IPS DF 19.7 (cell line): ENCODE measurements at regions not wholly inside any gene's neighbourhood (a gene's known extent, or its start where the extent isn't known, plus 50 kb on each side); places are given as distances from the start of the nearest gene placed in this dataset.

ENCODE experiments used
- DNase-seq: peaks from one replicate; pipeline ENCODE4 v3.0.0-alpha.2; 2013; ENCODE audit warnings: low read depth, low spot score

DNA sequence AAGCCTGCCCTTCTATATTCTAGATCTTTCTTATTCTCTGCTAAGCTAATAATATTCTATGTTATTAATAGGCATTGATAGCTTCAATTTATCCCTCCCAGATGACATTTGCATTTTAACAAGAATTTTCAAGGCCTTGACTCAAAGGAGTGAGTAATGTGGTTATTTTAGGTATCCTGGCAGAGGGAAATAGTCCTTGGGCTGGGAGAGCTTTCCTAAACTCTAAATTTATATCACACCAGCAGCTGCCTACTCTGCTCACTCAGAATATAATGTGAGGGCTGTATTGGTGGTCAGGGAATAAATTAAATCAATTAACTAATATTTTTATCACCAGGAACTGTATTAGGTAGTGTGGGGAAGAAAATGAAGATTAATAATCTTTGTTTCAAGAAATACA, 74.8 kb upstream of the ADAM23 start:
- no peak for DNase-seq

DNA sequence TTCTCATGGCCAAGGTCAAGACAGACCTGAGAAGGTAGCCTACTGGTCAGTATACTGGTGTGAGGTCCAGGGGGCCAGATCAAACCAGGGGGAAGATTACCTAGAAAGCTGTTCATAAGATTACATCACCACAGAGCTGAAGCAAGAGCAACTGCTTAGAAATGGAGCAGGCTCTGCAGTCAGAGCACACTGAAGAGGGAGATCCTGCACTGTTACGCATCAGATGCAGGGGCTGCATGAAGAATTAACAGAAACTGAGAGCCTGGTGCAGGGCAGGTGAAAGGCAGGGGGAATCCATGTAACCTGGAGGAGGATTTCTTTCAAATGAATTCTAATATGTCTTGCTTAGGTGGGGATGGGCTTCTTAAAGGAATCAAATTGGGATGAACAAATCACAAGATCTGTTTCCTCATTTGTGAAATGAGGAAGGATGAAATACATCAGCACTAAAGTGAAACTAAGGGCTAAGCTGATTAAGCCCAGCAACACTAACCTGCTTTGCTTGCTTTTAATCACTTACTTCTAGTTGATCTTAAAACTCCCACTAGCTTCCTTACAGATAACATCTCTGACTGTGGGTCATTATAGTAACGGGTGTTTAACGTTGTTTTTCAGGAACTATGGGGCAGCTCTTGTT, 74.3 kb upstream of the ADAM23 start:
- DNase-seq: no peak

DNA sequence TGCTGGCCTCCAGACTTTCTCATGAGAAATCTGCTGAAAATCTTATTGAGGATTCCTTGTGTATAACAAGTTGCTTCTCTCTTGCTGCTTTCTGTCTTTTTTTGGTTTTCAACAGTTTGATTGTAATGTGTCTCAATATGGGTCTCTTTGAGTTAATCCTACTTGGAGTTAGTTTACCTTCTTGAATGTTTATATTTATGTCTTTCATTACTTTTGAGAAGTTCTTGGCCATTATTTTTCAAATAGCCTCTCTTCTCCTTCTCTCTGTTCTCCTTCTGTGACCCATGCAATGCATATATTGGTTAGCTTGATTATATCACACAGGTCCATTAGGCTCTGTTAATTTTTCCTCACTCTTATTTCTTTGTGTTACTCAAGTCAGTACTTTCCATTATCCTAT, 67.4 kb upstream of the ADAM23 start:
- no peak for DNase-seq

DNA sequence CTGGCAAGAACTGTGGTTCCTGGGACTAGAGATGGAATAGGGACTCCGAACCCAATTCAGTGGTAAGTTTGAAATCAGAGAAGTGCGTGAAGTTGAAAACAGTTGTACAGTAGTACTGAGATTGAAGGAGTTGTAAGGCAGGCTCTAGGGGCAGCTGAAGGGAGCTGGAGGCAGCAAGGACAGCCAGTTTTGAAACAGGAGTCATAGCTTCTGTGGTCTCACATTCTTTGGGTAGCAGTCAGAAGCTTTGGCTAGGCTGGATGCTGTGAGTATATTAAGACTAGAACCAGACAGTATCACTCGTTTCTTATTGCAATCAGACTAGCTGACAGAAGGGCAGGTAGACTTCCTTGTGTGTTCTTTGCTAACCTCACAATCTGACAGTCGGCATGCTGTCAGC, 64.5 kb upstream of the ADAM23 start:
- DNase-seq: no peak

DNA sequence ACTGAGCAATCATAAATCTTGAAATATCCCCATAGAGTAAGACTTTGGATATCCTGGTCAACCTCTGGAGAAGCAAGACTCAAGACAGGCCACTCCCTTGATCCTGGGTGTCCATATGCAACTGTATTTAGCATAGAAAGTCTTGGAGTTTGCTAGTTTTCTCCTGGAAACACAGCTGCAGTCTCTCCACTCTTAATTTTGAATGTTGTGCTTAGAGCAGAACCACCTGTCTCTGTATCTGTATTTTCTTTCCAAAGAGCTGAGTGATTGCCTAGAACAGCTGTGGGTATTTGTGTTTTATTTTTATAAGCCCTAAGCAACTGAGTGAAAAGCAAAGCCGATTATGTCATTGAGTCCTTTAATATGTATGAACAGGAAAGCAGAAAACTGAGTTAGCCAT, 64.1 kb upstream of the ADAM23 start:
- no peak for DNase-seq

DNA sequence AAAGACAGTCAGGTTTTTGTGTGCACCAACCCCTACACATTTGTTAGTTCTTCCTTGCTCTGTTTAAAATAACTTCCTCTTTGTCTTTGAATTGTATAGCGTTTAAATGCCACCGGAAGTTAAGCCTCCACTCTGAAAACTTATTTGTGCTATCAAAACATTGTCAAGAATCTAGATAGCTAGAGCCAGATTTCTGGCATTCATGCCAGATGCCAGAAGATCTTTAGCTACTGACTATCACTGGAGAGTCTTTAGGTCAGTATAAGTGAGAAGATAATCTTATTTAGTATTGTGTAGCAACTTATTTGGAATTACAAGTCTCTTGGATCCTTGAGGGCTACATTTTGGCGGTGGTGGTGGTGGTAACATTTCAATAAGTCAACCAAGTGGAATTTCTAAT, 63.4 kb upstream of the ADAM23 start:
- DNase-seq: no peak

DNA sequence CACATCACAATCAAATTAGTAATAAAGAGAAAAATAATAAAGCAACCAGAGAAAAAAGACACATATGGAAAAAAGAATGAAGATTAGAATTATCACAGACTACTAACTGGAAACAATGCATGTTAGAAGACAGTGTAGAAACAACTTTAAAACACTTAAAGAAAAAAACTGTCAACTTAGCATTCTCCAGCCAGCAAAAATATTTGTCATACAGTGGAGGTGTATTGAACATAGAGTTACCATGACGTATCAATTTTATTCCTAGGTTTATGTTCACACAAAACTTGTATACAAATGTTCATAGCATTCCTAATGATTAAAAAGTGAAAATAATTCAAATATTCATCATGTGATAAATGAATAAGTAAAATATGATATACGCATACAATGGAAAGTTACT, 61.5 kb upstream of the ADAM23 start:
- no peak for DNase-seq

DNA sequence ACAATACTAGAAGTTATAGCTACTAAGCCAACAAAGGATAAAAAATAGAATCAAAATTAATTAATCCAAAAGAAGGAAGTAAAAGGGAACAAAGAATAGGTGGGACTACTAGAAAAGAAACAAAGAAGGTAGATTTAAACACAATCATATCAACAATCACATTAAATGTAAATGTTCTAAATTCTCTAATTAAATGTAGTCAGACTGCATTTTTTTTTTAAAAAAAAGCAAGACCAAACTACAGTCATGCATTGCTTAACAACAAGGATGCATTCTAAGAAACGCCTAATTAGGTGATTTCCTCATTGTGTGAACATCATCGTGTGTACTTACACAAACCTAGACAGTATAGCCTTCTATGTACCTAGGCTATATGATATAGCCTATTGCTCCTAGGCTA, 59.7 kb upstream of the ADAM23 start:
- DNase-seq: no peak

DNA sequence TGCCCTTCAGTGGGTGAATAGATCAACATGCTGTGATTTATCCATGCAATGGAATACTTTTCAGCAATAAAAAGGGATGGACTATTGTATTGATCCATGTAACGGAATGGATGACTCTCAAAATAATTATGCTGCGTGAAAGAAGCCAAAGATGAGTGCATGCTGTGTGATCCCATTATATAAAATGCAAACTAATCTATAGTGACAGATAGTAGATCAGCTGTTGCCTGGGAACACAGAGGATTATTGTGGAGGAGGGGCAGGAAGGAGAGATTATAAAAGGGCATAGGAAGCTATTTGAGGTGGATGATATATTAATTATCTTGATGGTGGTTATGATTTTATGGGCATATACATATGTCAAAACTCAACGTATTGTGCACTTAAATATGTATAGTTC, 55.5 kb upstream of the ADAM23 start:
- no peak for DNase-seq

DNA sequence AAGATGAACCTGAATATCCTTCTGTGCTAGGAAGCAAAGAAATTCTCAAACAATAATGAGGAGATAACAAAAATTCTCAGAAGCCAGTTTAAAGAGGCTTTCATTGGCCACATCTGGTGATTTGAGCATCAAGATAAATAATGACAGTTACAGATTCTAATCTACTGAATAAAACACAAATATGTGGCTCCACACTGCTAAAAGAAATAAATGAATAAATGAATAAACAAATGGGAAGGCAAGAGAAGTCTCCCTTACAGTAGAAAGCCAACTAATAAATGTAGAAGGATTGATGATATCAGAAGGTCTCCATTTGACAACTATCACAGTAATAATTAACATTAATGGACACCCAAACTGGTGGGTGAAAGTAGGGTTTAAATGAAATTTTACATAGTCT, 54.6 kb upstream of the ADAM23 start:
- DNase-seq: no peak

DNA sequence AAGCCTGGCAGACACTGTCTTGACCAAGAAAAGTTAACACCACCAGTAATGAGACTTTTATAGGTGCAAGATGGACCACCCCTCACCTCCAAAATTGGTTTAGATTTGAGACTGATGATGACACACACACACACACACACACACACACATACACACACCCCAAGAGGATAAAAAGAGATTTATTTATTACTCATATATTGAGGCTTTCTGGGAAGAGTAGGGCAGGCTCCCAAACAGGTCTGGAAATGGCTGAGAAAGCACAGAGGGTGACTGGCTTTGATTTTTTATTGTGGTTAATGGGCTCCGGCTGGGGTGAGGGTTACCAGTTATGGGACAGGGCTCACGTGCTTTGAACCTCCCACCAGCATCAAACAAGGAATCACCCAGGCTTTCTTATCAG, 54.2 kb upstream of the ADAM23 start:
- DNase-seq: no peak

DNA sequence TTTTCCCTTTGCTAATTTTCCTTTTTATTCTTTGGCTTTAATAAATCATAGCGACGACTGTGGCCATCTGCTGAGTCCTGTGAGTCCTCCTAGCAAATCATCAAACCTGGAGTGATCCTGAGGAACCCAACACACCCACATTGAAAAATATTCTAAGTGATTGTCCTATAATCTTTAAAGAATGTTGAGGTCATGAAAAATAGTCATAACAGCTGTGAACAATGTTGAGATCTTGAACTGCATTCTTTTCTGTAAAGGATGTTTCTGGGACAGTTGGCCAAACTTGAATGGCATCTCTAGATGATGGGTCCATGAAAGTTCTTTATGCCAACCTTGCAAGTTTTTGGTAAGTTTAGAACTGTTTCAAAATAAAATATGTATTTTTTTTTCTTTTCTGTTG, 53.2 kb upstream of the ADAM23 start:
- no peak for DNase-seq

DNA sequence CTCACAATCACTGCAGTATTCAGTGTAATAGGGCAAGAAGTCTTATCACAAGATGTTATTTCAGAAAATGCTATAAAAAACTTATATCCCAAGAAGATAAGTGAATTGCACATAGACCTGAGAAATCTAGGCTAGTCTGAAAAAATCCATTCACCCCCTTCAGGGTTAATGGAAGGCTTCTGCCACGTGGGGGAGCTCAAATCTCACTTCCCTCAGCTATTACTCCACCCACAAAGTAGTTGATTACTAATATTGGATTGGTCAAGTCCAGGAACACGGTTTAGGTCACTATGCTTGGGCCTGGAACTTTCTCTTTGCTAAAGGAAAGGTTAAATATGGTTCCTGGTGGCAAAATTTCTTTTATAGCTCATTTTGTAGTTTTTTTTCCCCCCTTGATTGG, 51.2 kb upstream of the ADAM23 start:
- DNase-seq: peak; percentile 25
